SJSA1 (cell line): ENCODE measurements at regions not wholly inside any gene's neighbourhood (a gene's known extent, or its start where the extent isn't known, plus 50 kb on each side); places are given as distances from the start of the nearest gene placed in this dataset.
"Not testable (repeated sequence)": the region's sequence is repeated elsewhere in the genome, so short reads cannot be mapped to it uniquely, and the experiment has no call there.

Experiments used
- DNase-seq, 2 experiments: peaks; one replicate each; pipeline ENCODE4 v3.0.0-alpha.2; 2015 to 2020; ENCODE audit warnings: low spot score in 2 of 2, low read depth in 1 of 2
- H3K27ac ChIP-seq: fragments of 250-450 bp; sonication (Bioruptor Pico); 2 replicates; pipeline ENCODE4 v1.5.1; 2020; ENCODE audit warnings: mild to moderate bottlenecking, moderate library complexity
- H3K27me3 ChIP-seq: fragments of 250-450 bp; sonication (Bioruptor Pico); replicated peaks from 2 replicates; pipeline ENCODE4 v1.5.1; 2020; ENCODE audit warnings: mild to moderate bottlenecking, moderate library complexity
- H3K36me3 ChIP-seq: fragments of 250-450 bp; sonication (Bioruptor Pico); 2 replicates; pipeline ENCODE4 v1.5.1; 2020; ENCODE audit warnings: mild to moderate bottlenecking
- H3K4me1 ChIP-seq: fragments of 250-450 bp; sonication (Bioruptor Pico); replicated peaks from 2 replicates; pipeline ENCODE4 v1.6.1; 2021; ENCODE audit warnings: mild to moderate bottlenecking
- H3K4me3 ChIP-seq: fragments of 250-450 bp; sonication (Bioruptor Pico); 2 replicates; pipeline ENCODE4 v1.5.1; 2020; ENCODE audit warnings: mild to moderate bottlenecking
- H3K9me3 ChIP-seq: fragments of 250-450 bp; sonication (Bioruptor Pico); replicated peaks from 2 replicates; pipeline ENCODE4 v1.5.1; 2020; ENCODE audit warnings: mild to moderate bottlenecking

DNA sequence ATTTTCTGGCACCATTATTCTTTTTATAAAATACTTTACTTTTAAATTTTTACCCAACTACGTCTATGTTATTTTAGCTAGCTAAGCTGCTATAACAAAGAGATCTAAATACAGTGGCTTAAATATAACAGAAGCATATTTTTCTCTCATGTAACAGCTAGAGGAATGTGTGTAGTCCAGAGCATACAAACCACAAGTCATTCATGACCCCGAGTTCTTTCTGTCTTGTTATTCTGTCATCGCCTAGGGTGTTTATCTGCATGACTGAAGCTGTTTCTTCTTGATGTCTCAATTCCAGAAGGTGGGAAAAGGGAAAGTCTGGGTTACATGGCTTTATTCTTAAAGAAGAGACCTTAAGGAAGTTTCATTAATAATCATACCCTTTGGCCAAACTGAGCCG is 136.9 kb upstream of the RFX3 start:
- no peak overlapping the region for H3K27ac ChIP-seq
- H3K4me3 ChIP-seq: no peak overlapping the region
- H3K4me1 ChIP-seq: no peaks in the 10 kb centered on the region
- H3K9me3 ChIP-seq: no peaks in the 10 kb centered on the region
- peak in 1 of 2 experiments; percentile 30 for DNase-seq
- H3K27me3 ChIP-seq: no peaks in the 10 kb centered on the region
- H3K36me3 ChIP-seq: no peaks in the 10 kb centered on the region

- Histone ChIP-seq H3K36me3 (no peaks in the 10 kb centered on the region), H3K27ac (no peak overlapping the region), H3K4me3 (no peak overlapping the region), H3K9me3 (no peaks in the 10 kb centered on the region), H3K4me1 (no peaks in the 10 kb centered on the region), H3K27me3 (no peaks in the 10 kb centered on the region)
- DNase-seq: no peak
Observed at GRCh38 chr9:3660936-3661335, 135.1 kb upstream of the RFX3 start.

DNA sequence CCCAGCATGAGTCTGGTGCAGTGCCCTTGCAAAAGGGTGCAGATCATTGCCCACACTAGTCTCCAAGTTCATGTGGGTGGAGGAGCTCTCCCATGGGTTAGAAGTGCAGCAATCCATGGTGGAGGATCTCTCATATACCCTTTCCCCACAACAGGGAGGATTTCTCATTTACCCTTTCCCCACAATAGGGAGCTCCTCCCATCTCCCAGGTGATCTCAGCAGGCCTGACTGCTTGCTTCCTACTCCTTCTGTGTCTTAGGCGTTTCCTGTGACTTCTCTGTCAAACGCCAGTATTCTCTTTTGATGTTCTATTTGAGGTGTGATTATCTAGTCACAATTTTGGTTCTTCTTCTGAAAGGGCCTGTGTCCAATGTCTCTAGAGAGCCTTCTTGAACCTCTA is 133.8 kb upstream of the RFX3 start:
- no peak for DNase-seq
- Histone ChIP-seq H3K4me3 (no peak overlapping the region), H3K4me1 (no peaks in the 10 kb centered on the region), H3K36me3 (no peaks in the 10 kb centered on the region), H3K27ac (no peak overlapping the region), H3K27me3 (no peaks in the 10 kb centered on the region), H3K9me3 (no peaks in the 10 kb centered on the region)

DNA sequence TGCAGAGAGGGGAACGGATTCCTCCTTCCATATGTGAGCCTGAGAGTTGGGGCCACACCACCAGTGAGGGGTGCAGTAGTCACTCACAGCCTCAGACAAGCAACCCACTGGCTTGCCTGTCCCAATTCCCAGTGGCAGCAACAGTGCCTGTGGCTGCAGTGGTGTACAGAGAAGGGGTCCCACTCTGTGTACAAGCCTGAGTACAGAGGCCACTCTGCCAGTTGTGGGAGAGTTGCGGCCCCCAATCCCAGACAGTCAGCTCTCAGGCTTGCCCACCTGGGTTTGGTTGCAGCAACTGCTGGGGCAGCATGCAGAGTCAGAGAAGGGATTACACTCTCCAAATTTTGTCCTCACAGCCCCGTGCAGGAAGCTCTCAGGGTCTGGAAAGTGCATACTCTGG is 133.2 kb upstream of the RFX3 start:
- no peak overlapping the region for H3K4me3 ChIP-seq
- no peak for DNase-seq
- no peaks in the 10 kb centered on the region for H3K36me3 ChIP-seq
- no peak overlapping the region for H3K27ac ChIP-seq
- H3K27me3 ChIP-seq: no peaks in the 10 kb centered on the region
- H3K9me3 ChIP-seq: no peaks in the 10 kb centered on the region
- no peaks in the 10 kb centered on the region for H3K4me1 ChIP-seq

- H3K27ac ChIP-seq: no peak overlapping the region
- H3K36me3 ChIP-seq: no peaks in the 10 kb centered on the region
- no peak for DNase-seq
- no peaks in the 10 kb centered on the region for H3K27me3 ChIP-seq
- no peaks in the 10 kb centered on the region for H3K9me3 ChIP-seq
- H3K4me3 ChIP-seq: no peak overlapping the region
- H3K4me1 ChIP-seq: no peaks in the 10 kb centered on the region
Observed at GRCh38 chr9:3656224-3656623, 130.4 kb upstream of the RFX3 start.

DNA sequence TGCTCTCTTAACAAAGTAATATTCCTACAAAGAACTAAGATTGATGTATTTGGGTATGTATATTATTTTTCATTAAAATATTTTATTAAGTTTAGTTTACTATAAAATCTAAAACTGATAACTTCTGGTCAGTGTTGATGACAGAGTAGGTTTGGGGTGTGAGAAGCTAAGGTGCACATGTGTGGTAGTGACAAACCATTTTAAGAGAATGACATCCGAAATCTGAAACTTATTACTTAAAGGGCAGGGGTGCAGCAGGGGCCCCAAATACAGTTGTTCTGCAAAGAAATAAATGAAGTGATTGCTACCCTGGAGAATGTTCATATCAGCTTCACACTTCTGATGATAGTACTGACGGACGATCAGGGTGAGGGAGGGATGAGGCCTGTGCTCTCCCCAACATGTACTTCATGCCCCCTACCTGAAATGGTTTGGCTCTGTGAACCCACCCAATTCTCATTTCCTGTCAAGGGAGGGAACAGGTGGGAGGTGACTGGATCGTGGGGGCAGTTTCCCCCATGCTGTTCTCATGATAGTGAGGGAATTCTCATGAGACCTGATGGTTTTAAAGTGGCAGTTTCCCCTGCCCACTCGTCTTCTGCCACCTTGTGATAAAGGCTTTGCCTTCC is 125.3 kb upstream of the RFX3 start:
- no peak for DNase-seq
- Histone ChIP-seq H3K9me3 (no peaks in the 10 kb centered on the region), H3K4me3 (no peak overlapping the region), H3K27me3 (no peaks in the 10 kb centered on the region), H3K27ac (no peak overlapping the region), H3K36me3 (no peaks in the 10 kb centered on the region), H3K4me1 (no peaks in the 10 kb centered on the region)

- no peaks in the 10 kb centered on the region for H3K4me1 ChIP-seq
- H3K27ac ChIP-seq: no peak overlapping the region
- H3K4me3 ChIP-seq: no peak overlapping the region
Observed at GRCh38 chr9:3648722-3649246, 123.0 kb upstream of the RFX3 start.

GRCh38 chr9:3648266-3648665 is 122.5 kb upstream of the RFX3 start:
- no peaks in the 10 kb centered on the region for H3K27me3 ChIP-seq
- no peak overlapping the region for H3K4me3 ChIP-seq
- H3K9me3 ChIP-seq: no peaks in the 10 kb centered on the region
- no peaks in the 10 kb centered on the region for H3K4me1 ChIP-seq
- H3K27ac ChIP-seq: no peak overlapping the region
- DNase-seq: no peak
- H3K36me3 ChIP-seq: no peaks in the 10 kb centered on the region

More at GRCh38 chr9:3648722-3649246, 123.0 kb upstream of the RFX3 start:
- no peaks in the 10 kb centered on the region for H3K9me3 ChIP-seq
- no peaks in the 10 kb centered on the region for H3K27me3 ChIP-seq
- no peak for DNase-seq
- no peaks in the 10 kb centered on the region for H3K36me3 ChIP-seq

DNA sequence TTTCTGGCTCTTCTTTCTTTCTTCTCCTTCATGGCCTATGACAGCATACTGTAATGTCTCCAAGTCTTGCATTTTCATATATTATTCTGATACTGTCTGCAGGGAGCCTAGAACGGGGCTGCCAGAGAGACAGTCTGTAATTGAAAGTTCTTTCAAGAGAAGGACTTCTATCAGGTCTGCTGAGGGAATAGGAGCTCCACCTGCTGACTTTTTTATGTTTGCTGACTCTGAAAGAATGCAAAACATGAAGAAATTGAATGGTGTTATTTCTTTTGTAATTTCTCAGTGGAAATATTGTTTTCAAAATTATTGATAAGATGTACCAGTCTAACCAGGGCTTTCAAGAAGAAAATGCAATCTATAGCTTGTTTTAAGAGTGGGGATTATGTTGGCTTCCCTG is 121.9 kb upstream of the RFX3 start:
- Histone ChIP-seq H3K27me3 (no peaks in the 10 kb centered on the region), H3K9me3 (no peaks in the 10 kb centered on the region), H3K4me3 (no peak overlapping the region), H3K4me1 (no peaks in the 10 kb centered on the region), H3K27ac (no peak overlapping the region), H3K36me3 (no peaks in the 10 kb centered on the region)
- no peak for DNase-seq

- no peak for DNase-seq
- Histone ChIP-seq H3K9me3 (no peaks in the 10 kb centered on the region), H3K4me1 (no peaks in the 10 kb centered on the region), H3K4me3 (no peak overlapping the region), H3K27me3 (no peaks in the 10 kb centered on the region), H3K27ac (no peak overlapping the region), H3K36me3 (no peaks in the 10 kb centered on the region)
Observed at GRCh38 chr9:3646226-3646625, 120.4 kb upstream of the RFX3 start.

GRCh38 chr9:3642075-3642474 is 116.3 kb upstream of the RFX3 start:
- H3K27ac ChIP-seq, H3K27me3 ChIP-seq, H3K4me1 ChIP-seq, H3K4me3 ChIP-seq, DNase-seq, H3K9me3 ChIP-seq, H3K36me3 ChIP-seq: not testable (repeated sequence)

GRCh38 chr9:3629495-3629894 is 103.7 kb upstream of the RFX3 start:
- no peaks in the 10 kb centered on the region for H3K27me3 ChIP-seq
- DNase-seq: no peak
- H3K4me1 ChIP-seq: no peaks in the 10 kb centered on the region
- H3K4me3 ChIP-seq: no peak overlapping the region
- H3K36me3 ChIP-seq: no peaks in the 10 kb centered on the region
- no peak overlapping the region for H3K27ac ChIP-seq
- H3K9me3 ChIP-seq: no peaks in the 10 kb centered on the region

DNA sequence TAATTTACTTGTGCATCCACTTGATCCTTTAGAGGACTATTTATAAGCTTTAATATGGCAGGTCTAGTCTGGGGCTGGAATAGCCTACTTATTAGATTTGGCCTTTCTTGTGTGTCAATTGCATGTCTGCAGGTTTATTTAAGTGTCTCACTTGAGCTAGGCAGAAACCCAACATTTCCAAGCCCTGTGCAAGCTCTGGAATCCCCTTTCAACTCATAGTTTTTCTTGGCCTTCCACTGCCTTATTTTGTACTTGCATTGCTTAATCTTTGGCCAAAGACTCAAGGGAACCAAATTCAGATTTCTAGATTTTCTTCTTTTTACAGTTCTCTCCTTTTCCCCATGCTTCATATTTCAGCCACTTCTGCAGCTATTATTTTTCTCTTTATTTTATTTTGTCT is 102.4 kb upstream of the RFX3 start:
- Histone ChIP-seq H3K4me3 (no peak overlapping the region), H3K9me3 (no peaks in the 10 kb centered on the region), H3K4me1 (no peaks in the 10 kb centered on the region), H3K27me3 (no peaks in the 10 kb centered on the region), H3K36me3 (no peaks in the 10 kb centered on the region), H3K27ac (no peak overlapping the region)
- no peak for DNase-seq

DNA sequence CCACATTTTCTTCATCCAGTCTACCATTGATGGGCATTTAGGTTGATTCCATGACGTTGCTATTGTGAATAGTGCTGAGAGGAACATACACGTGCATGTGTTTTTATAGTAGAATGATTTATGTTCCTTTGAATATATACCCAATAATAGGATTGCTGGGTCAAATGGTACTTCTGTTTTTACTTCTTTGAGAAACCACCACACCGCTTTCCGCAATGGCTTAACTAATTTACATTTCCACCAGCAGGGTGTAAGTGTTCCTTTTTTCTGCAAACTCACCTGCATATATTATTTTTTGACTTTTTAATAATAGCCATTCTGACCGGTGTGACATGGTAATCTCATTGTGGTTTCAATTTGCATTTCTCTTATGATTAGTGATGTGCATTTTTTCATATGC is 82.2 kb upstream of the RFX3 start:
- no peak overlapping the region for H3K27ac ChIP-seq
- no peaks in the 10 kb centered on the region for H3K36me3 ChIP-seq
- no peak overlapping the region for H3K4me3 ChIP-seq
- no peaks in the 10 kb centered on the region for H3K27me3 ChIP-seq
- H3K4me1 ChIP-seq: no peaks in the 10 kb centered on the region
- no peak for DNase-seq
- H3K9me3 ChIP-seq: no peaks in the 10 kb centered on the region

- no peaks in the 10 kb centered on the region for H3K36me3 ChIP-seq
- no peaks in the 10 kb centered on the region for H3K9me3 ChIP-seq
- H3K4me1 ChIP-seq: no peaks in the 10 kb centered on the region
- no peak overlapping the region for H3K27ac ChIP-seq
- no peaks in the 10 kb centered on the region for H3K27me3 ChIP-seq
- no peak overlapping the region for H3K4me3 ChIP-seq
- DNase-seq: no peak
Observed at GRCh38 chr9:3600672-3601071, 74.9 kb upstream of the RFX3 start.
